GM19438 (cell line): ENCODE measurements at regions not wholly inside any gene's neighbourhood (a gene's known extent, or its start where the extent isn't known, plus 50 kb on each side); places are given as distances from the start of the nearest gene placed in this dataset.
A peak's percentile ranks its signal among the peaks of the same experiment; 100 is the strongest.
"Not testable (repeated sequence)": the region's sequence is repeated elsewhere in the genome, so short reads cannot be mapped to it uniquely, and the experiment has no call there.

ENCODE experiments used
- ATAC-seq: cut with Tn5 transposase; IDR thresholded peaks from one replicate; pipeline ENCODE4 v1.9.1; 2021; ENCODE audit warnings: low read depth; ENCODE audit not compliant: unreplicated experiment

- no peak for ATAC-seq
Measured at GRCh38 chr7:20839196-20839735, 52.6 kb upstream of the SP8 start.

- peak; percentile 42 for ATAC-seq
Measured at GRCh38 chr7:20839987-20840386, 53.3 kb upstream of the SP8 start.

GRCh38 chr7:20846791-20847190 lies 60.1 kb upstream of the SP8 start:
- ATAC-seq = no peak

- ATAC-seq = no peak
Measured at GRCh38 chr7:20858951-20859350, 72.3 kb upstream of the SP8 start.

- no peak for ATAC-seq
Measured at GRCh38 chr7:20861468-20861867, 74.8 kb upstream of the SP8 start.

GRCh38 chr7:20862554-20862953 lies 75.9 kb upstream of the SP8 start:
- no peak for ATAC-seq

- ATAC-seq = no peak
Measured at GRCh38 chr7:20864221-20864620, 77.5 kb upstream of the SP8 start.

- ATAC-seq = no peak
Measured at GRCh38 chr7:20865684-20866083, 79.0 kb upstream of the SP8 start.

- no peak for ATAC-seq
Measured at GRCh38 chr7:20870977-20871376, 84.3 kb upstream of the SP8 start.

- no peak for ATAC-seq
Measured at GRCh38 chr7:20892776-20893175, 106.1 kb upstream of the SP8 start.

GRCh38 chr7:20894806-20895205 lies 108.1 kb upstream of the SP8 start:
- ATAC-seq = no peak

- ATAC-seq = no peak
Measured at GRCh38 chr7:20895563-20895962, 108.9 kb upstream of the SP8 start.

- ATAC-seq = no peak
Measured at GRCh38 chr7:20896996-20897395, 110.3 kb upstream of the SP8 start.

GRCh38 chr7:20906801-20907453 lies 120.2 kb upstream of the SP8 start:
- ATAC-seq = no peak

- ATAC-seq = no peak
Measured at GRCh38 chr7:20911081-20911480, 124.4 kb upstream of the SP8 start.

GRCh38 chr7:20913853-20914252 lies 127.2 kb upstream of the SP8 start:
- no peak for ATAC-seq

- ATAC-seq = no peak
Measured at GRCh38 chr7:20916311-20916710, 129.6 kb upstream of the SP8 start.

- ATAC-seq = no peak
Measured at GRCh38 chr7:20917603-20918002, 130.9 kb upstream of the SP8 start.

GRCh38 chr7:20918156-20918555 lies 131.5 kb upstream of the SP8 start:
- no peak for ATAC-seq

- not testable (repeated sequence) for ATAC-seq
Measured at GRCh38 chr7:20927178-20927577, 140.5 kb upstream of the SP8 start.

GRCh38 chr7:20927976-20928375 lies 141.3 kb upstream of the SP8 start:
- ATAC-seq = no peak

- ATAC-seq = no peak
Measured at GRCh38 chr7:20929199-20929598, 142.5 kb upstream of the SP8 start.

GRCh38 chr7:20931739-20932138 lies 145.1 kb upstream of the SP8 start:
- ATAC-seq = no peak
